Natural killer cell (primary cell): ENCODE measurements at regions not wholly inside any gene's neighbourhood (a gene's known extent, or its start where the extent isn't known, plus 50 kb on each side); places are given as distances from the start of the nearest gene placed in this dataset.
"Not testable (repeated sequence)": the region's sequence is repeated elsewhere in the genome, so short reads cannot be mapped to it uniquely, and the experiment has no call there.

Experiments used
- ATAC-seq, 3 donors: fragments of 150-1000 bp in 2 of 3; fragments of 200-7000 bp in 1 of 3; cut with Tn5 transposase; 1 replicate in 1 of 3; 2 replicates in 2 of 3; pipeline ENCODE4 v1.10.0; 2021; ENCODE audit warnings: mild to moderate bottlenecking in 2 of 3, moderate library complexity in 2 of 3
- DNase-seq, 2 donors: peaks; one replicate each; pipeline versions ENCODE4 v3.0.0 to v3.0.0-alpha.2; 2013 to 2021; ENCODE audit warnings: mixed read lengths in 1 of 2
- H3K27ac ChIP-seq: one replicate; pipeline ENCODE4 v1.5.1; 2013; ENCODE audit warnings: mild to moderate bottlenecking, low read length
- H3K27me3 ChIP-seq: one replicate; pipeline ENCODE4 v1.6.1; 2013; ENCODE audit warnings: low read length; ENCODE audit not compliant: control insufficient read depth, insufficient read depth
- H3K36me3 ChIP-seq: one replicate; pipeline ENCODE4 v1.6.1; 2013; ENCODE audit warnings: low read length; ENCODE audit not compliant: control insufficient read depth, insufficient read depth
- H3K4me1 ChIP-seq: one replicate; pipeline ENCODE4 v1.6.1; 2013; ENCODE audit warnings: low read length; ENCODE audit not compliant: control insufficient read depth, insufficient read depth
- H3K4me3 ChIP-seq: one replicate; pipeline ENCODE4 v1.5.1; 2013; ENCODE audit warnings: low read length
- H3K9me3 ChIP-seq: one replicate; pipeline ENCODE4 v1.6.1; 2013; ENCODE audit warnings: low read length; ENCODE audit not compliant: control insufficient read depth, insufficient read depth
- H3K27ac Mint-ChIP-seq, 2 donors: one replicate each; pipeline ENCODE4 v1.8.0; 2022; ENCODE audit warnings: mild to moderate bottlenecking in 2 of 2, mixed read lengths in 2 of 2, moderate library complexity in 1 of 2
- H3K27me3 Mint-ChIP-seq, 2 donors: one replicate each; pipeline ENCODE4 v1.8.0; 2022; ENCODE audit warnings: low read depth in 2 of 2, mixed read lengths in 2 of 2
- H3K36me3 Mint-ChIP-seq: one replicate; pipeline ENCODE4 v1.8.0; 2022; ENCODE audit warnings: mixed read lengths
- H3K4me1 Mint-ChIP-seq, 2 donors: one replicate each; pipeline ENCODE4 v1.8.0; 2022; ENCODE audit warnings: mixed read lengths in 2 of 2
- H3K4me3 Mint-ChIP-seq: one replicate; pipeline ENCODE4 v1.8.0; 2022; ENCODE audit warnings: mild to moderate bottlenecking, moderate library complexity, mixed read lengths
- H3K9me3 Mint-ChIP-seq, 2 donors: one replicate each; pipeline ENCODE4 v1.8.0; 2022; ENCODE audit warnings: mixed read lengths in 2 of 2
- CTCF ChIP-seq: fragments of 200-600 bp; IDR thresholded peaks from one replicate; pipeline ENCODE4 v1.8.0; 2022; ENCODE audit warnings: antibody characterized with exemption
- WGBS: methylation state at CpG from one replicate; pipeline ENCODE4 v1.1.7; 2013; ENCODE audit warnings: missing lambda C conversion rate; ENCODE audit not compliant: insufficient coverage; 5-methylcytosine and 5-hydroxymethylcytosine counted together
- intact Hi-C: fragments of 100-400 bp; cut with micrococcal nuclease; formaldehyde crosslinking; loops from one replicate; pipeline ENCODE4 v1.14.2; 2022

GRCh38 chr2:7655629-7656028 is 738.4 kb downstream of the RNF144A start:
- WGBS, result 100% methylated on average over 1 of the region's 2 CpGs
- Histone ChIP-seq H3K27me3 (no peaks in the 10 kb centered on the region), H3K4me1 (no peaks in the 10 kb centered on the region), H3K27ac (no peak overlapping the region), H3K9me3 (no peaks in the 10 kb centered on the region), H3K4me3 (no peak overlapping the region), H3K36me3 (no peaks in the 10 kb centered on the region)
- no peaks in the 10 kb centered on the region for H3K9me3 Mint-ChIP-seq
- ATAC-seq (no peak), DNase-seq (no peak)
- no peaks in the 10 kb centered on the region for H3K4me1 Mint-ChIP-seq
- no peaks in the 10 kb centered on the region for H3K27me3 Mint-ChIP-seq
- no peak for TF ChIP-seq CTCF
- H3K36me3 Mint-ChIP-seq, result no peaks in the 10 kb centered on the region
- no peak overlapping the region for H3K4me3 Mint-ChIP-seq
- intact Hi-C loops, result no loop called here
- no peak overlapping the region for H3K27ac Mint-ChIP-seq

DNA sequence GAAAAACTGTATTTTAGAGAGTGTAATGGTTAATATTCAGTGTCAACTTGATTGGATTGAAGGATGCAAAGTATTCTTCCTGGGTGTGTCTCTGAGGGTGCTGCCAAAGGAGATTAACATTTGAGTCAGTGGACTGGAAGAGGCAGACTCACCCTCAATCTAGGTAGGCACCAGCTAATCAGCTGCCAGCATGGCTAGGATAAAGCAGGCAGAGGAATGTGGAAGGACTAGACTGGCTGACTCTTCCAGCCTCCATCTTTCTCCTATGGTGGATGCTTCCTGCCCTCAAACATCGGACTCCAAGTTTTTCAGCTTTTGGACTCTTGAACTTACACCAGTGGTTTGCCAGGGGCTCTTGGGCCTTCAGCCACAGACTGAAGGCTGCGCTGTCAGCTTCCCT is 740.3 kb downstream of the RNF144A start:
- H3K27me3 Mint-ChIP-seq, H3K9me3 Mint-ChIP-seq, intact Hi-C loops, ATAC-seq, H3K4me3 ChIP-seq, H3K27ac Mint-ChIP-seq, H3K27ac ChIP-seq, H3K36me3 ChIP-seq, H3K4me1 Mint-ChIP-seq, H3K27me3 ChIP-seq, H3K4me1 ChIP-seq, H3K4me3 Mint-ChIP-seq, H3K36me3 Mint-ChIP-seq, DNase-seq, H3K9me3 ChIP-seq: not testable (repeated sequence)
- 90% methylated on average over 2 of the region's 2 CpGs for WGBS

GRCh38 chr2:7658486-7658885 is 741.3 kb downstream of the RNF144A start:
- Mint-ChIP-seq H3K27me3 (no peaks in the 10 kb centered on the region), H3K4me3 (no peak overlapping the region), H3K36me3 (no peaks in the 10 kb centered on the region), H3K9me3 (no peaks in the 10 kb centered on the region), H3K4me1 (no peaks in the 10 kb centered on the region), H3K27ac (no peak overlapping the region)
- Histone ChIP-seq H3K4me1 (no peaks in the 10 kb centered on the region), H3K9me3 (no peaks in the 10 kb centered on the region), H3K27me3 (no peaks in the 10 kb centered on the region), H3K36me3 (no peaks in the 10 kb centered on the region), H3K4me3 (no peak overlapping the region), H3K27ac (no peak overlapping the region)
- WGBS, result 93% methylated on average over 12 of the region's 12 CpGs
- intact Hi-C loops, result no loop called here
- DNase-seq, result no peak
- no peak for TF ChIP-seq CTCF
- no peak for ATAC-seq

DNA sequence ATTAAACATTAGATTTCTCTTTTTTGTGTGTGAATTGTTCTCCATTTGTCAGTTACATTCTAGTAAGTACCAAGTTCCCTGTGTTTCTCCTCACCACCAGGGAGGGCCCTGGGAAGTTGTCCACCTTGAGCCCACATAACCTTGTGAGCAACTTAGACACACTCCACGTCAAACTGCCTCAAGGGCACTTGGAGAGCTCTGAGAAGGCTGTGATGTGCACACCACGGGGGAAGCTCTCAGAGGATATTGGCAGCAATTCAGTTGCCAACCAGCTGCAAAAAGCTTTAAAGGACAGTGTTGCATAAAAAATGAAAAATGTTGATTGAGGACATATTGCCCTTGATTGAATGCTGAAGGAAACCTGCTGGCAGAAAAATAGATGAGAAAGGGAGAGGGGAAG is 743.6 kb downstream of the RNF144A start:
- Mint-ChIP-seq H3K27ac (no peak overlapping the region), H3K36me3 (no peaks in the 10 kb centered on the region), H3K27me3 (no peaks in the 10 kb centered on the region), H3K9me3 (no peaks in the 10 kb centered on the region), H3K4me3 (no peak overlapping the region), H3K4me1 (no peaks in the 10 kb centered on the region)
- ATAC-seq (no peak), DNase-seq (no peak)
- H3K9me3 ChIP-seq, result no peaks in the 10 kb centered on the region
- no peak overlapping the region for H3K4me3 ChIP-seq
- no peak for TF ChIP-seq CTCF
- no peaks in the 10 kb centered on the region for H3K27me3 ChIP-seq
- H3K4me1 ChIP-seq, result no peaks in the 10 kb centered on the region
- H3K36me3 ChIP-seq, result no peaks in the 10 kb centered on the region
- intact Hi-C loops, result no loop called here
- 90% methylated on average over 2 of the region's 2 CpGs for WGBS
- H3K27ac ChIP-seq, result no peak overlapping the region
